Nephron progenitor cell (in vitro differentiated cells): ENCODE measurements at regions not wholly inside any gene's neighbourhood (a gene's known extent, or its start where the extent isn't known, plus 50 kb on each side); places are given as distances from the start of the nearest gene placed in this dataset.
"Not testable (repeated sequence)": the region's sequence is repeated elsewhere in the genome, so short reads cannot be mapped to it uniquely, and the experiment has no call there.

Experiments used
- DNase-seq: peaks from one replicate; pipeline ENCODE4 v3.0.0; 2021
- H3K27ac Mint-ChIP-seq: 2 replicates; pipeline ENCODE4 v1.8.0; 2021; ENCODE audit warnings: mild to moderate bottlenecking, moderate library complexity, mixed read lengths
- H3K27me3 Mint-ChIP-seq: 2 replicates; pipeline ENCODE4 v1.8.0; 2021; ENCODE audit warnings: mild to moderate bottlenecking, low read depth, mixed read lengths; ENCODE audit not compliant: poor library complexity
- H3K36me3 Mint-ChIP-seq: 2 replicates; pipeline ENCODE4 v1.8.0; 2021; ENCODE audit warnings: low read depth, mixed read lengths
- H3K4me1 Mint-ChIP-seq: 2 replicates; pipeline ENCODE4 v1.8.0; 2021; ENCODE audit warnings: mixed read lengths
- H3K4me3 Mint-ChIP-seq: 2 replicates; pipeline ENCODE4 v1.8.0; 2021; ENCODE audit warnings: mild to moderate bottlenecking, moderate library complexity, mixed read lengths
- H3K9me3 Mint-ChIP-seq: 2 replicates; pipeline ENCODE4 v1.8.0; 2021; ENCODE audit warnings: mild to moderate bottlenecking, moderate library complexity, mixed read lengths
- TF ChIP-seq, protein P1 (sequence below): fragments of 200-600 bp; sonication (generic); IDR thresholded peaks from 2 replicates; pipeline ENCODE4 v1.5.0; 2021; ENCODE audit warnings: antibody characterized with exemption

- DNase-seq, result no peak
- no peaks in the 10 kb centered on the region for H3K36me3 Mint-ChIP-seq
- no peaks in the 10 kb centered on the region for H3K4me1 Mint-ChIP-seq
- no peaks in the 10 kb centered on the region for H3K9me3 Mint-ChIP-seq
- no peaks in the 10 kb centered on the region for H3K27me3 Mint-ChIP-seq
- H3K27ac Mint-ChIP-seq, result no peak overlapping the region
- no peak overlapping the region for H3K4me3 Mint-ChIP-seq
- TF ChIP-seq, protein P1, sequence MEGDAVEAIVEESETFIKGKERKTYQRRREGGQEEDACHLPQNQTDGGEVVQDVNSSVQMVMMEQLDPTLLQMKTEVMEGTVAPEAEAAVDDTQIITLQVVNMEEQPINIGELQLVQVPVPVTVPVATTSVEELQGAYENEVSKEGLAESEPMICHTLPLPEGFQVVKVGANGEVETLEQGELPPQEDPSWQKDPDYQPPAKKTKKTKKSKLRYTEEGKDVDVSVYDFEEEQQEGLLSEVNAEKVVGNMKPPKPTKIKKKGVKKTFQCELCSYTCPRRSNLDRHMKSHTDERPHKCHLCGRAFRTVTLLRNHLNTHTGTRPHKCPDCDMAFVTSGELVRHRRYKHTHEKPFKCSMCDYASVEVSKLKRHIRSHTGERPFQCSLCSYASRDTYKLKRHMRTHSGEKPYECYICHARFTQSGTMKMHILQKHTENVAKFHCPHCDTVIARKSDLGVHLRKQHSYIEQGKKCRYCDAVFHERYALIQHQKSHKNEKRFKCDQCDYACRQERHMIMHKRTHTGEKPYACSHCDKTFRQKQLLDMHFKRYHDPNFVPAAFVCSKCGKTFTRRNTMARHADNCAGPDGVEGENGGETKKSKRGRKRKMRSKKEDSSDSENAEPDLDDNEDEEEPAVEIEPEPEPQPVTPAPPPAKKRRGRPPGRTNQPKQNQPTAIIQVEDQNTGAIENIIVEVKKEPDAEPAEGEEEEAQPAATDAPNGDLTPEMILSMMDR, result no peak
These were observed 804.2 kb downstream of the CENPC start for GRCh38 chr4:66741081-66741480.

GRCh38 chr4:66736606-66737005, 808.7 kb downstream of the CENPC start:
- DNase-seq, result no peak
- TF ChIP-seq, protein P1, result no peak
- no peaks in the 10 kb centered on the region for H3K4me1 Mint-ChIP-seq
- no peak overlapping the region for H3K4me3 Mint-ChIP-seq
- no peaks in the 10 kb centered on the region for H3K36me3 Mint-ChIP-seq
- H3K27ac Mint-ChIP-seq, result no peak overlapping the region
- no peaks in the 10 kb centered on the region for H3K9me3 Mint-ChIP-seq
- H3K27me3 Mint-ChIP-seq, result no peaks in the 10 kb centered on the region

DNA sequence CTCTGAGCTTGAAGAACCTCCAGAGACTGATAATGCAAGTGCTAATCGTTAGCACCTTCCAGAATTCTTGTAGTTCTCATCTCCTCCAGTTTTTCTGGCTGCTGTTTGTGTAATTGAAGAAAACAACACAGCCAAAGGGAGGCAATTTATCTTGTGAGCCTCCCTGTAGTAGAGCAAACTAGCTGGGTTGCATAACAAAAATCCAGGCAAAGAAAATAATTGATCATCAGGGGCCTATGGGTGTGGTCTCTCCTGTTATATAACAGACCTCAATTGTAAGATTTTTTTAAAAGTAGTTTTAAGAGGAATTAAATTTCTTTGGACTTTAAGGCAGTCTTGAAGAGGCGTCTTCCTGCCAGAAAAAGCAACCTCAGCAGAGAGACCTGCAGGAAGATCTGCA, 817.0 kb downstream of the CENPC start:
- Mint-ChIP-seq H3K9me3 (no peaks in the 10 kb centered on the region), H3K27me3 (peaks cover 3% of the 10 kb centered on the region), H3K4me1 (no peaks in the 10 kb centered on the region), H3K36me3 (no peaks in the 10 kb centered on the region), H3K4me3 (no peak overlapping the region), H3K27ac (no peak overlapping the region)
- DNase-seq, result no peak
- TF ChIP-seq, protein P1, result no peak

GRCh38 chr4:66712301-66712921, 832.9 kb downstream of the CENPC start:
- H3K27ac Mint-ChIP-seq, H3K27me3 Mint-ChIP-seq, H3K4me1 Mint-ChIP-seq, DNase-seq, H3K36me3 Mint-ChIP-seq, H3K4me3 Mint-ChIP-seq: not testable (repeated sequence)
- peaks cover 14% of the 10 kb centered on the region for H3K9me3 Mint-ChIP-seq

DNA sequence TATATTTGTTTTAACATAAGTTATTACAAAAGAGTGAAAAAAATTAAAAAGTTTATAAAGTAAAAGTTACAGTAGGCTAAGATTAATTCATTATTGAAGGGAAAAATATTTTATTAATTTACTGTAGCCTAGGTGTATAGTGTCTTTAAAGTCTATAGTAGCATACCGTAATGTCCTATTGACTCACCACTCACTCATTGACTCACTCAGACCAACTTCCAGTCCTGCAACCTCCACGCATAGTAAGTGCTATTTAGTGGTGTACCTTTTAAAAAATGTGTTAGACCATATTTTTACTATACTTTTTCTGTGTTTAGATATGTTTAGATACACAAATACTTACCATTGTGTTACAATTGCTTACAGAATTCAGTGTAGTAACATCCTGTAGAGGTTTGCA, 841.1 kb downstream of the CENPC start:
- Mint-ChIP-seq H3K4me1 (peaks cover 7% of the 10 kb centered on the region), H3K27ac (no peak overlapping the region), H3K27me3 (no peaks in the 10 kb centered on the region), H3K9me3 (no peaks in the 10 kb centered on the region), H3K36me3 (no peaks in the 10 kb centered on the region), H3K4me3 (no peak overlapping the region)
- no peak for DNase-seq
- TF ChIP-seq, protein P1, result no peak

GRCh38 chr4:66694739-66695138, 850.6 kb downstream of the CENPC start:
- Mint-ChIP-seq H3K4me1 (peaks cover 5% of the 10 kb centered on the region), H3K9me3 (no peaks in the 10 kb centered on the region), H3K36me3 (no peaks in the 10 kb centered on the region), H3K4me3 (no peak overlapping the region), H3K27me3 (no peaks in the 10 kb centered on the region), H3K27ac (no peak overlapping the region)
- DNase-seq, result no peak
- TF ChIP-seq, protein P1, result no peak
